Uterus (tissue), 3 donors: ENCODE measurements at regions not wholly inside any gene's neighbourhood (a gene's known extent, or its start where the extent isn't known, plus 50 kb on each side); places are given as distances from the start of the nearest gene placed in this dataset.
"Not testable (repeated sequence)": the region's sequence is repeated elsewhere in the genome, so short reads cannot be mapped to it uniquely, and the experiment has no call there.

ENCODE experiments used
- DNase-seq, 2 donors: peaks; one replicate each; pipeline ENCODE4 v3.0.0-alpha.2; 2019 to 2020
- H3K27ac ChIP-seq, 2 donors: fragments of 200-600 bp; sonication (generic); 1 replicate in 1 of 2; 2 replicates in 1 of 2; pipeline ENCODE4 v1.5.1; 2016 to 2018
- H3K27me3 ChIP-seq, 2 donors: fragments of 200-600 bp; sonication (generic); one replicate each; pipeline ENCODE4 v1.5.1; 2018 to 2019; ENCODE audit warnings: control low read depth in 1 of 2
- H3K36me3 ChIP-seq, 2 donors: fragments of 200-600 bp; sonication (generic); one replicate each; pipeline ENCODE4 v1.5.1; 2019; ENCODE audit warnings: control low read depth in 1 of 2
- H3K4me1 ChIP-seq, 2 donors: fragments of 200-600 bp; sonication (generic); one replicate each; pipeline ENCODE4 v1.5.1; 2018 to 2019; ENCODE audit warnings: control low read depth in 1 of 2
- H3K4me3 ChIP-seq, 2 donors: fragments of 200-600 bp; sonication (generic); 1 replicate in 1 of 2; 2 replicates in 1 of 2; pipeline ENCODE4 v1.5.1; 2018 to 2019; ENCODE audit warnings: mild to moderate bottlenecking in 1 of 2
- H3K9me3 ChIP-seq, 2 donors: fragments of 200-600 bp; sonication (generic); one replicate each; pipeline ENCODE4 v1.5.1; 2019; ENCODE audit warnings: control low read depth in 1 of 2
- POLR2A ChIP-seq, 2 donors: fragments of 450-650 bp; IDR thresholded peaks; one replicate each; pipeline ENCODE4 v1.6.1; 2016; ENCODE audit warnings: antibody characterized with exemption in 2 of 2, mild to moderate bottlenecking in 1 of 2, moderate library complexity in 1 of 2
- intact Hi-C: fragments of 100-400 bp; cut with DNase I; formaldehyde crosslinking; loops from one replicate; pipeline ENCODE4 v1.15.1; 2023; ENCODE audit warnings: low total_unique reads
- TF ChIP-seq, protein P1 (sequence below), 4 experiments: fragments of 200-600 bp in 2 of 4; fragments of 450-650 bp in 2 of 4; sonication (generic) in 2 of 4; IDR thresholded peaks; one replicate each; pipeline ENCODE4 v1.5.1; 2016 to 2019; ENCODE audit warnings: antibody characterized with exemption in 4 of 4, mild to moderate bottlenecking in 2 of 4, moderate library complexity in 1 of 4
- donor health status: DM: yes; HTN: yes; CAD: no.

DNA sequence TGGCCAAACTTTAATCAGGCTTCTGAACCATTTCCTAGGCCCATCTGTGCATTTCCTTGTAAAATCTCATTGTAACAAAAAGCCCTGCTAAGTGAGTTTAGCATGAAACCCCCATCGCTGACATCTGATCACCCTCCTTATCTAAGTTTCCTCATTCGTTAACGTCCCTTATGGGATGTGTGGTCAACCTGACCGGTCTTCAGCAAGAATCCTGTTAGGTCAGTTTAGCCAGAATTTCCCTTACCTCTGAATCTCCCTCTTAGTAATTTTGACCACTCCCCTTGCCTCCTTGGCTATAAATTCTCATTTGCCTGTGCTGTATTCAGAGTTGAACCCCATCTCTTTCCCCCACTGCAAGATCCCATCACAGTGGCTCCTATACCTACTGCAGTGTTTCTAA, 239.3 kb downstream of the RMST start:
- no peak for DNase-seq
- no peaks in the 10 kb centered on the region for H3K9me3 ChIP-seq
- TF ChIP-seq, protein P1, sequence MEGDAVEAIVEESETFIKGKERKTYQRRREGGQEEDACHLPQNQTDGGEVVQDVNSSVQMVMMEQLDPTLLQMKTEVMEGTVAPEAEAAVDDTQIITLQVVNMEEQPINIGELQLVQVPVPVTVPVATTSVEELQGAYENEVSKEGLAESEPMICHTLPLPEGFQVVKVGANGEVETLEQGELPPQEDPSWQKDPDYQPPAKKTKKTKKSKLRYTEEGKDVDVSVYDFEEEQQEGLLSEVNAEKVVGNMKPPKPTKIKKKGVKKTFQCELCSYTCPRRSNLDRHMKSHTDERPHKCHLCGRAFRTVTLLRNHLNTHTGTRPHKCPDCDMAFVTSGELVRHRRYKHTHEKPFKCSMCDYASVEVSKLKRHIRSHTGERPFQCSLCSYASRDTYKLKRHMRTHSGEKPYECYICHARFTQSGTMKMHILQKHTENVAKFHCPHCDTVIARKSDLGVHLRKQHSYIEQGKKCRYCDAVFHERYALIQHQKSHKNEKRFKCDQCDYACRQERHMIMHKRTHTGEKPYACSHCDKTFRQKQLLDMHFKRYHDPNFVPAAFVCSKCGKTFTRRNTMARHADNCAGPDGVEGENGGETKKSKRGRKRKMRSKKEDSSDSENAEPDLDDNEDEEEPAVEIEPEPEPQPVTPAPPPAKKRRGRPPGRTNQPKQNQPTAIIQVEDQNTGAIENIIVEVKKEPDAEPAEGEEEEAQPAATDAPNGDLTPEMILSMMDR (IDR thresholded peaks at IDR 0.05): no peak
- no peak for TF ChIP-seq POLR2A (IDR thresholded peaks at IDR 0.05)
- H3K27ac ChIP-seq: no peak overlapping the region
- no peak overlapping the region for H3K4me3 ChIP-seq
- intact Hi-C loops: no loop called here
- H3K27me3 ChIP-seq: no peaks in the 10 kb centered on the region
- no peaks in the 10 kb centered on the region for H3K36me3 ChIP-seq
- H3K4me1 ChIP-seq: no peaks in the 10 kb centered on the region

DNA sequence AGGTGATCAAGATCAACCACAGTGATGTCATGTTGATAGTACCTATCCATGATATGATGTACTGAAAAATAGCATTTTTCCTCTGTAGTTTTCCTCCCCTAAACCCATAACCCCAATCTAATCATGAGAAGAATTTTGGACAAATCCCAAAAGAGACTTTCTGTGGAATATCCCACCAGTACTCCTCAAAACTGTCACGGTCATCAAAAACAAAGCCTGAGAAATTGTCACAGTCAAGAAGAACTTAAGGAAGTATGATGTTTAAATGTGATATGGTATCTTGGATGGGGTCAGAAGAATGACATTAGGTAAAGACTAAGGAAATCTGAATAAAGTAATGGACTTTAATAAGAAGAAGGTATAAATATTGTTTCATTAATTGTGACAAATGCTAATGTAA, 248.8 kb downstream of the RMST start:
- intact Hi-C loops: no loop called here
- no peak overlapping the region for H3K4me3 ChIP-seq
- H3K4me1 ChIP-seq: no peaks in the 10 kb centered on the region
- DNase-seq: no peak
- no peaks in the 10 kb centered on the region for H3K36me3 ChIP-seq
- no peaks in the 10 kb centered on the region for H3K27me3 ChIP-seq
- no peaks in the 10 kb centered on the region for H3K9me3 ChIP-seq
- TF ChIP-seq POLR2A (IDR thresholded peaks at IDR 0.05): no peak
- TF ChIP-seq, protein P1 (IDR thresholded peaks at IDR 0.05): no peak
- no peak overlapping the region for H3K27ac ChIP-seq

DNA sequence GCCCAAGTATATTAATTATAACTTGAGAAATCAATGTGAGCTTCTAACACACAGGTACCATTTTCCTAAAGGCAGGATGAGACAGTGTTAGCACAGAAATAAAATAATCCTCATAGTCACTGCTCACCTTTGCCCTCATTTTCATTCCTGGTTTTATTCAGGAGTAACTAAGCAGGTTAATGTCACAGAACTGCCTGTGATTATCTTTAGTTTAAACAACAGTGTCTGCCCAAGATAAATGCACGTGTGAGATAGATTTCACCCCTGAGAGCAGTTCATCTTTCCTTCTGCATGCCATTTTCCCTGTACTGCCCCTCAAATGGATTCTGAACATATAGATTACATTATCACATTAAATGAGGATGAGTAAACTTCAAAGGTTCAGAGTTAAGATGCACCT, 250.7 kb downstream of the RMST start:
- no peak overlapping the region for H3K27ac ChIP-seq
- H3K36me3 ChIP-seq: no peaks in the 10 kb centered on the region
- no peaks in the 10 kb centered on the region for H3K9me3 ChIP-seq
- no peaks in the 10 kb centered on the region for H3K4me1 ChIP-seq
- intact Hi-C loops: no loop called here
- H3K27me3 ChIP-seq: no peaks in the 10 kb centered on the region
- DNase-seq: no peak
- TF ChIP-seq POLR2A (IDR thresholded peaks at IDR 0.05): no peak
- TF ChIP-seq, protein P1 (IDR thresholded peaks at IDR 0.05): no peak
- no peak overlapping the region for H3K4me3 ChIP-seq

DNA sequence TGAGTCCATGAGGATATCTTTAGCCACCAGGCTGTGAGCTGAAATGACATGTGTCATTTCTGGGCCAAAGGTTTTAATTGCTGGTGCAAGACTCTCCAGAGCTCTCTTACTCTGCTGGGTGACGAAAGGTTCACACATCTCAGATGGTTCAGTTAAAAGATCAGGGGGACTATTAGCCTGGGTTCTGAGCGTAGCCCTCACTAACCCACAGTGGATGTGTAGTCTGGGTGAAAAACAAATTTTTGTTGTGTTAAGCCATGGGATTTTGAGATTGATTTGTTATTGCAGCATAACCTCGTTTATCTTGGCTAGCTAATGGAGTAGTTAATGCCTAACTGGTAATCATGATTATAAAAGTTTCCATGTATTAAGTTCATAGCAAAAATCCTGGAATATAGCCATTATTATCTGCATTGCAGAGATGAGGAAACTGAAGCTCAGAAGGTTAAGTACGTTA, 251.5 kb downstream of the RMST start:
- H3K27ac ChIP-seq: no peak overlapping the region
- H3K36me3 ChIP-seq: no peaks in the 10 kb centered on the region
- TF ChIP-seq POLR2A (IDR thresholded peaks at IDR 0.05): no peak
- TF ChIP-seq, protein P1 (IDR thresholded peaks at IDR 0.05): no peak
- H3K4me1 ChIP-seq: no peaks in the 10 kb centered on the region
- no peak overlapping the region for H3K4me3 ChIP-seq
- DNase-seq: no peak
- intact Hi-C loops: no loop called here
- no peaks in the 10 kb centered on the region for H3K9me3 ChIP-seq
- no peaks in the 10 kb centered on the region for H3K27me3 ChIP-seq

DNA sequence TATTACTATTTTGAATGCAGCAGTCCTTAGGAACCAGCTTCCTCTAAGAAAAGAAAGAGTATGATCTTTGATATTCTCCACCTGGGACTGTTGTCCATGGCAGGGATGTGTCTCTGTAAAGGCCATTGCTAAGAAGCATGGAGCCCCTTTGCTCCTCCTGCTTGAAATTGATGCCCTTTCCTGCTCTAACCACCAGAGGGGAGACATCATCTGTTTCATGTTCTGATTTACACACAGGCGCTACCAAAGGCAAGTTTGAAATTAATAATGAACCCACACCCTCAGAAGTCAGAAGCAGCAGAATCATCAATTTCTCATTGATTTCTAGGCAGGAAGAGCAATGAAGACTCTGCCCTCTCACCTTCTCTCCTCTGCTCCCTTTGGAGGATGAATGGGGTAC, 253.8 kb downstream of the RMST start:
- DNase-seq: no peak
- no peak overlapping the region for H3K27ac ChIP-seq
- no peaks in the 10 kb centered on the region for H3K27me3 ChIP-seq
- no peaks in the 10 kb centered on the region for H3K36me3 ChIP-seq
- TF ChIP-seq, protein P1 (IDR thresholded peaks at IDR 0.05): peak in 1 of 4 experiments; percentile 15
- no peak for TF ChIP-seq POLR2A (IDR thresholded peaks at IDR 0.05)
- intact Hi-C loops: no loop called here
- no peak overlapping the region for H3K4me3 ChIP-seq
- H3K9me3 ChIP-seq: no peaks in the 10 kb centered on the region
- no peaks in the 10 kb centered on the region for H3K4me1 ChIP-seq

DNA sequence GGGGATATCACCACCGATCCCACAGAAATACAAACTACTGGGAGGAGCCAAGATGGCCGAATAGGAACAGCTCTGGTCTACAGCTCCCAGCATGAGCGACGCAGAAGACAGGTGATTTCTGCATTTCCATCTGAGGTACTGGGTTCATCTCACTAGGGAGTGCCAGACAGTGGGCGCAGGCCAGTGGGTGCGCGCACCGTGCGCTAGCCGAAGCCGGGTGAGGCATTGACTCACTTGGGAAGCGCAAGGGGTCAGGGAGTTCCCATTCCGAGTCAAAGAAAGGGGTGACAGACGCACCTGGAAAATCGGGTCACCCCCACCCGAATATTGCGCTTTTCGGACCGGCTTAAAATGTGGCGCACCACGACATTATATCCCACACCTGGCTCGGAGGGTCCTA, 261.2 kb downstream of the RMST start:
- H3K9me3 ChIP-seq, intact Hi-C loops, DNase-seq, H3K27me3 ChIP-seq, H3K27ac ChIP-seq, H3K4me1 ChIP-seq, H3K4me3 ChIP-seq, H3K36me3 ChIP-seq: not testable (repeated sequence)
